ENCODE measurements at regions not wholly inside any gene's neighbourhood (a gene's known extent, or its start where the extent isn't known, plus 50 kb on each side); places are given as distances from the start of the nearest gene placed in this dataset.

DNA sequence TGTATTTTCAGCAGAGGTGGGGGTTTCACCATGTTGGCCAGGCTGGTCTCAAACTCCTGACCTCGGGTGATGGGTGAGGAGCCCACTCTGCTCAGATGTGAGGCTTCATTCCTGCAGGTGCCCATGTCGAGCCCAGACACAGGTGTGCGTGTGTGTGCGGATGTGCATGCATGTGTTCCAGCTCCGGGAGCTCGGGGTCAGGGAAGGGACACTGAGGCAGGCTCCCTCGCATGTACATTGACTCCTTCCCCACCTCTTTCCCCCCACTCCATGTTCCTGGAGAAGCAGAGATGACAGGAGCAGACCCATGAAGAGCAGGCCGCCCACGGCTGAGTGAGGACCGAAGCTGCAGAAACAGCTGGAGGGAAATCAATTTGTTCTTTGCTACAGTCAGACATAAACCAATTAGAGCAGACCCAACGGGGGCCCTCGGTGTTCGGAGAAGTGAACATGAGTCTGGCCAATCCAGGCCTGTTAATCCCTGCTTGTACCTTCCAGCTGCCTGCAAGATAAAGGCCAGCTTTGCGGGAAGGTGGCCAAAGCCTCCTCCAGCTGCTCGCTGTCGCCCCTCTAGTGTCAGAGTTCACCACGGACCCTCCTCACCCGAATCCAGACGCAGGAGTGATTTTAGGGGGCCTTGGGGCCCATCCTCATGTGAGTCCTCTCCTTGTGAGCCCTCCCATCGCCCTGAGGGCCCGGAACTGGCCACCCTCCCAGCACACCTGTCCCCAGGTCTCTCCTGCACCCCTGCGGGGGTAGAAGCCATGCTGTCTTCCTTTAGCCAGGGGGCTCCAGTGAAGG is 321.0 kb upstream of the RTL1 start:
- no peak for TF ChIP-seq ZNF292 (CRISPR knock-in tag; IDR thresholded peaks at IDR 0.05; ENCODE audit: borderline replicate concordance, low read depth)
- TF ChIP-seq, protein P1, sequence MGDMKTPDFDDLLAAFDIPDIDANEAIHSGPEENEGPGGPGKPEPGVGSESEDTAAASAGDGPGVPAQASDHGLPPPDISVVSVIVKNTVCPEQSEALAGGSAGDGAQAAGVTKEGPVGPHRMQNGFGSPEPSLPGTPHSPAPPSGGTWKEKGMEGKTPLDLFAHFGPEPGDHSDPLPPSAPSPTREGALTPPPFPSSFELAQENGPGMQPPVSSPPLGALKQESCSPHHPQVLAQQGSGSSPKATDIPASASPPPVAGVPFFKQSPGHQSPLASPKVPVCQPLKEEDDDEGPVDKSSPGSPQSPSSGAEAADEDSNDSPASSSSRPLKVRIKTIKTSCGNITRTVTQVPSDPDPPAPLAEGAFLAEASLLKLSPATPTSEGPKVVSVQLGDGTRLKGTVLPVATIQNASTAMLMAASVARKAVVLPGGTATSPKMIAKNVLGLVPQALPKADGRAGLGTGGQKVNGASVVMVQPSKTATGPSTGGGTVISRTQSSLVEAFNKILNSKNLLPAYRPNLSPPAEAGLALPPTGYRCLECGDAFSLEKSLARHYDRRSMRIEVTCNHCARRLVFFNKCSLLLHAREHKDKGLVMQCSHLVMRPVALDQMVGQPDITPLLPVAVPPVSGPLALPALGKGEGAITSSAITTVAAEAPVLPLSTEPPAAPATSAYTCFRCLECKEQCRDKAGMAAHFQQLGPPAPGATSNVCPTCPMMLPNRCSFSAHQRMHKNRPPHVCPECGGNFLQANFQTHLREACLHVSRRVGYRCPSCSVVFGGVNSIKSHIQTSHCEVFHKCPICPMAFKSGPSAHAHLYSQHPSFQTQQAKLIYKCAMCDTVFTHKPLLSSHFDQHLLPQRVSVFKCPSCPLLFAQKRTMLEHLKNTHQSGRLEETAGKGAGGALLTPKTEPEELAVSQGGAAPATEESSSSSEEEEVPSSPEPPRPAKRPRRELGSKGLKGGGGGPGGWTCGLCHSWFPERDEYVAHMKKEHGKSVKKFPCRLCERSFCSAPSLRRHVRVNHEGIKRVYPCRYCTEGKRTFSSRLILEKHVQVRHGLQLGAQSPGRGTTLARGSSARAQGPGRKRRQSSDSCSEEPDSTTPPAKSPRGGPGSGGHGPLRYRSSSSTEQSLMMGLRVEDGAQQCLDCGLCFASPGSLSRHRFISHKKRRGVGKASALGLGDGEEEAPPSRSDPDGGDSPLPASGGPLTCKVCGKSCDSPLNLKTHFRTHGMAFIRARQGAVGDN (CRISPR knock-in tag; IDR thresholded peaks at IDR 0.05) = no peak
- TF ChIP-seq, protein P2, sequence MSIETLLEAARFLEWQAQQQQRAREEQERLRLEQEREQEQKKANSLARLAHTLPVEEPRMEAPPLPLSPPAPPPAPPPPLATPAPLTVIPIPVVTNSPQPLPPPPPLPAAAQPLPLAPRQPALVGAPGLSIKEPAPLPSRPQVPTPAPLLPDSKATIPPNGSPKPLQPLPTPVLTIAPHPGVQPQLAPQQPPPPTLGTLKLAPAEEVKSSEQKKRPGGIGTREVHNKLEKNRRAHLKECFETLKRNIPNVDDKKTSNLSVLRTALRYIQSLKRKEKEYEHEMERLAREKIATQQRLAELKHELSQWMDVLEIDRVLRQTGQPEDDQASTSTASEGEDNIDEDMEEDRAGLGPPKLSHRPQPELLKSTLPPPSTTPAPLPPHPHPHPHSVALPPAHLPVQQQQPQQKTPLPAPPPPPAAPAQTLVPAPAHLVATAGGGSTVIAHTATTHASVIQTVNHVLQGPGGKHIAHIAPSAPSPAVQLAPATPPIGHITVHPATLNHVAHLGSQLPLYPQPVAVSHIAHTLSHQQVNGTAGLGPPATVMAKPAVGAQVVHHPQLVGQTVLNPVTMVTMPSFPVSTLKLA (IDR thresholded peaks at IDR 0.05) = no peak
- TF ChIP-seq, protein P3, sequence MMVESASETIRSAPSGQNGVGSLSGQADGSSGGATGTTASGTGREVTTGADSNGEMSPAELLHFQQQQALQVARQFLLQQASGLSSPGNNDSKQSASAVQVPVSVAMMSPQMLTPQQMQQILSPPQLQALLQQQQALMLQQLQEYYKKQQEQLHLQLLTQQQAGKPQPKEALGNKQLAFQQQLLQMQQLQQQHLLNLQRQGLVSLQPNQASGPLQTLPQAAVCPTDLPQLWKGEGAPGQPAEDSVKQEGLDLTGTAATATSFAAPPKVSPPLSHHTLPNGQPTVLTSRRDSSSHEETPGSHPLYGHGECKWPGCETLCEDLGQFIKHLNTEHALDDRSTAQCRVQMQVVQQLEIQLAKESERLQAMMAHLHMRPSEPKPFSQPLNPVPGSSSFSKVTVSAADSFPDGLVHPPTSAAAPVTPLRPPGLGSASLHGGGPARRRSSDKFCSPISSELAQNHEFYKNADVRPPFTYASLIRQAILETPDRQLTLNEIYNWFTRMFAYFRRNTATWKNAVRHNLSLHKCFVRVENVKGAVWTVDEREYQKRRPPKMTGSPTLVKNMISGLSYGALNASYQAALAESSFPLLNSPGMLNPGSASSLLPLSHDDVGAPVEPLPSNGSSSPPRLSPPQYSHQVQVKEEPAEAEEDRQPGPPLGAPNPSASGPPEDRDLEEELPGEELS (CRISPR knock-in tag; IDR thresholded peaks at IDR 0.05) = no peak
